Body of pancreas (tissue), 4 donors: ENCODE measurements at regions not wholly inside any gene's neighbourhood (a gene's known extent, or its start where the extent isn't known, plus 50 kb on each side); places are given as distances from the start of the nearest gene placed in this dataset.

Experiments
- ATAC-seq: fragments of 150-250 bp; one replicate; pipeline ENCODE4 v1.9.1; 2016
- DNase-seq, 4 donors: peaks; one replicate each; pipeline ENCODE4 v3.0.0-alpha.2; 2019
- H3K27ac ChIP-seq, 4 donors: fragments of 200-600 bp; sonication (generic); 1 replicate in 3 of 4; 2 replicates in 1 of 4; pipeline versions ENCODE4 v1.5.1 to v1.6.1; 2016 to 2019; ENCODE audit warnings: mild to moderate bottlenecking in 1 of 4, mixed read lengths in 1 of 4, moderate library complexity in 1 of 4
- H3K27me3 ChIP-seq, 2 donors: fragments of 200-600 bp; sonication (generic); one replicate each; pipeline ENCODE4 v1.6.0; 2016; ENCODE audit warnings: mild to moderate bottlenecking in 1 of 2
- H3K36me3 ChIP-seq, 2 donors: fragments of 200-600 bp; sonication (generic); replicated peaks in 1 of 2; 2 replicates each; pipeline ENCODE4 v1.5.1; 2016; ENCODE audit warnings: low read depth in 2 of 2; ENCODE audit not compliant: insufficient read depth in 1 of 2
- H3K4me1 ChIP-seq: fragments of 200-600 bp; sonication (generic); one replicate; pipeline ENCODE4 v1.6.0; 2016
- H3K4me3 ChIP-seq, 2 donors: fragments of 200-600 bp; sonication (generic); 1 replicate in 1 of 2; 2 replicates in 1 of 2; pipeline ENCODE4 v1.5.1; 2016 to 2019
- H3K9me3 ChIP-seq, 3 donors: fragments of 200-600 bp; sonication (generic); 1 replicate in 2 of 3; 2 replicates in 1 of 3; pipeline ENCODE4 v1.5.1; 2016
- POLR2A ChIP-seq, 3 donors: fragments of 450-650 bp; IDR thresholded peaks; one replicate each; pipeline ENCODE4 v1.6.1; 2016; ENCODE audit warnings: antibody characterized with exemption in 3 of 3, mild to moderate bottlenecking in 2 of 3
- WGBS, 2 donors: methylation state at CpG; one replicate each; pipeline ENCODE4 v1.1.5; 2017; 5-methylcytosine and 5-hydroxymethylcytosine counted together
- intact Hi-C: fragments of 100-400 bp; cut with DNase I; formaldehyde crosslinking; loops from one replicate; pipeline ENCODE4 v1.15.1; 2023
- TF ChIP-seq, protein P1 (sequence below), 7 experiments: fragments of 450-650 bp in 4 of 7; fragments of 200-600 bp in 3 of 7; sonication (generic) in 3 of 7; IDR thresholded peaks; one replicate each; pipeline ENCODE4 v1.5.1; 2016 to 2019; ENCODE audit warnings: antibody characterized with exemption in 7 of 7

DNA sequence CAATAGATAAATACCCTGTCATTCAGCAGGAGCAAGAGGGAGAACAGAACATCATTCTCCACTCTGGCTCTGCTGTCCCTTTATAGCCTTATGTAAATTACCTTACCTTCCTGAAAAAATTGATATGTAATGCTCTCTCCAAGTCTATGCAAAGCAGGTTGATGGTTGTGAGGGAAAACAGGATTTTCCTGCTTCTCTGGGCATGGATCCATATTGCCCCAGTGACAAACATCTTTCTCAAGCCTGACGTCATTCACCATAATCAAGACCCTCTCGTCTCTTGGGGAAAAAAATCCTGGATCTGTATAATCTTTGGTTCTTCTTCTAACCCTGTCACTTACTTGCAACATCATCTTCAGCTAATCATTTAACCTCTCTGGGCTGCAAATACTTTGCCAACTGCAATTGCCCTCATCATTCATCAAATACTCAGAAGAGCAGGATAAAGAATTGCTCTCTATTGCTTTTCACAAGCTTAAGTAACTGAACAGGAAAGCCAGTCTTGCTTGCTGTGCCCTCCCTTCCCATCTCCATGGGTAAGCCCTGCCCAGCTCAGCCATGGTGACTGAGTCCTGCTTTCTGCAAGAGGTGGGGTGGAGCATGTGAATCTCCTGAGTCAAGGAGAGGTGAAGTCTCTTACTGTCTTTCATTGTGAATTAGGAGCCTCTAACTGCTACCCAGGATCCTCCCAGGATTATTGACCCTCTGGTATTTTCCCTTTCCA lies 123.7 kb upstream of the KLF7 start:
- ATAC-seq: no peak
- H3K4me3 ChIP-seq: no peak overlapping the region
- intact Hi-C loops: no loop called here
- H3K27ac ChIP-seq: no peak overlapping the region
- no peak for TF ChIP-seq POLR2A (IDR thresholded peaks at IDR 0.05)
- TF ChIP-seq, protein P1, sequence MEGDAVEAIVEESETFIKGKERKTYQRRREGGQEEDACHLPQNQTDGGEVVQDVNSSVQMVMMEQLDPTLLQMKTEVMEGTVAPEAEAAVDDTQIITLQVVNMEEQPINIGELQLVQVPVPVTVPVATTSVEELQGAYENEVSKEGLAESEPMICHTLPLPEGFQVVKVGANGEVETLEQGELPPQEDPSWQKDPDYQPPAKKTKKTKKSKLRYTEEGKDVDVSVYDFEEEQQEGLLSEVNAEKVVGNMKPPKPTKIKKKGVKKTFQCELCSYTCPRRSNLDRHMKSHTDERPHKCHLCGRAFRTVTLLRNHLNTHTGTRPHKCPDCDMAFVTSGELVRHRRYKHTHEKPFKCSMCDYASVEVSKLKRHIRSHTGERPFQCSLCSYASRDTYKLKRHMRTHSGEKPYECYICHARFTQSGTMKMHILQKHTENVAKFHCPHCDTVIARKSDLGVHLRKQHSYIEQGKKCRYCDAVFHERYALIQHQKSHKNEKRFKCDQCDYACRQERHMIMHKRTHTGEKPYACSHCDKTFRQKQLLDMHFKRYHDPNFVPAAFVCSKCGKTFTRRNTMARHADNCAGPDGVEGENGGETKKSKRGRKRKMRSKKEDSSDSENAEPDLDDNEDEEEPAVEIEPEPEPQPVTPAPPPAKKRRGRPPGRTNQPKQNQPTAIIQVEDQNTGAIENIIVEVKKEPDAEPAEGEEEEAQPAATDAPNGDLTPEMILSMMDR (IDR thresholded peaks at IDR 0.05): no peak
- H3K36me3 ChIP-seq: no peaks in the 10 kb centered on the region
- H3K27me3 ChIP-seq: no peaks in the 10 kb centered on the region
- no peaks in the 10 kb centered on the region for H3K4me1 ChIP-seq
- no peak for DNase-seq
- H3K9me3 ChIP-seq: no peaks in the 10 kb centered on the region
- 14 to 16% methylated on average over 2 of the region's 2 CpGs for WGBS, 2 donors

DNA sequence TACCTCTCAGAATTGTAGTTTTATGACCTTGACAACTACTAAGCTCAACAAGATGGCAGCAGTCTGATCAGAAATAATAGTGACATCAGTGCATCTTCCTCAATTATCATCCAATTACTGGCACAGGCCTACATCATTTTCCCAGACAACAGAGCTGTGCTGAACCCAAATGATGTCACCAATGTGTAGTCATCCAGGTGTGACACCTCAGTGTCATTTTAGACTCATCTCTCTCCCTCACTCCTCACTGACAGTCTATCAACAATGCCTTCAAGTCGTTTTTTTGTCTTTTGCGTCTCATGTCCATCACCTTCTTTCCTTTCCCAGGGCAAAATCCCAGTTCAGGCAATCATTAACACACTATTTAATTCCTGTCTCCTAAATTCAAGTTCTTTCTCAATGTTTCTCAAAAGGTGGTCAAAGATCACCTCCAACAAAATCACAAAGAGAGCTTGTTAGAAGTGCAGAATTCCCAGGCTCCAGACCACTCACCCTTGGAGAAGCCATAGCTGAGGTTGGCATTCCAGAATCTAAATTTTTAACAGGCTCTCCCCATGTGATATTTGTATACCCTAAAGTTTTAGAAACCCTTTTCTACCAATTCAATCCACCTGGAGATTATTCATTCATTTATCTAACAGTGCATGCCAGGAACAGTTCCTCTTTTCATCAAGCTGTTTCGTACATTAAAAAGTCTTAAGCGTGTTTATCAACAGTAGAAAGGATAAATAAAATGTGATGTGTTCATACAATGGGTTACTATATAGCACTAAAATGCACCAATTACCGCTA lies 125.3 kb upstream of the KLF7 start:
- Histone ChIP-seq H3K9me3 (no peaks in the 10 kb centered on the region), H3K27ac (no peak overlapping the region), H3K36me3 (no peaks in the 10 kb centered on the region), H3K27me3 (no peaks in the 10 kb centered on the region), H3K4me3 (no peak overlapping the region), H3K4me1 (no peaks in the 10 kb centered on the region)
- intact Hi-C loops: no loop called here
- WGBS, 2 donors: 54 to 72% methylated on average over 5 of the region's 5 CpGs
- no peak for ATAC-seq
- TF ChIP-seq, protein P1 (IDR thresholded peaks at IDR 0.05): no peak
- TF ChIP-seq POLR2A (IDR thresholded peaks at IDR 0.05): no peak
- no peak for DNase-seq

DNA sequence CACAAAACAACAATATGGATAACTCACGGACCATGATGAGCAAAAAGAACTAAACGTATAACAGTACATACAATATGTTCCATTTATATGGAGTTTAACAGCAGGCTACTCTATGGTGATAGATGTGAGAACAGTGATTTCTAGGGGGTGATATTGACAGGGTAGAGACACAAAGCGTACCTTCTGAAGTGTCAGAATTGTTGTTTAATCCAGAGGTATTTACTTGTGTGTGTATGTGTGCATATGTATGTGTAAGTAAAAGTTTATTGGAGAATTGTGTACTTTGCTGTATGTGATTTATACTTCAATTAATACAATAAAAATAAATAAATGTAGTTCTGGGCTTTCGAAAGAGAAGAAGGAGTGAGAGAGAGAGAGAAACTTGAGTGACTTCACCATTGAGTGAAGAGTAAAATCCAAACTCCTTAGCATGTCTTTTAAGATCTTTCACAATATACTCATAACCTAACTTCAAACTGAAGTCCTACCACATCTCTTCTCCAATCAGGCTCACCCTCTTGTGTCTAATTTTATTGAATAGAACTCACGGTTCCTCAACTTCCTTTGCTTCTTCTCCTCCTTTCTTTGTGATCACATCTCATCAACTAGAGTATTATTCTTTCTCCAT lies 126.0 kb upstream of the KLF7 start:
- Histone ChIP-seq H3K4me1 (no peaks in the 10 kb centered on the region), H3K4me3 (no peak overlapping the region), H3K9me3 (no peaks in the 10 kb centered on the region), H3K27me3 (no peaks in the 10 kb centered on the region), H3K27ac (no peak overlapping the region), H3K36me3 (no peaks in the 10 kb centered on the region)
- DNase-seq: no peak
- ATAC-seq: no peak
- intact Hi-C loops: no loop called here
- 67% methylated on average over 5 of the region's 5 CpGs for whole genome bisulfite sequencing, 2 donors
- TF ChIP-seq POLR2A (IDR thresholded peaks at IDR 0.05): no peak
- TF ChIP-seq, protein P1 (IDR thresholded peaks at IDR 0.05): no peak

DNA sequence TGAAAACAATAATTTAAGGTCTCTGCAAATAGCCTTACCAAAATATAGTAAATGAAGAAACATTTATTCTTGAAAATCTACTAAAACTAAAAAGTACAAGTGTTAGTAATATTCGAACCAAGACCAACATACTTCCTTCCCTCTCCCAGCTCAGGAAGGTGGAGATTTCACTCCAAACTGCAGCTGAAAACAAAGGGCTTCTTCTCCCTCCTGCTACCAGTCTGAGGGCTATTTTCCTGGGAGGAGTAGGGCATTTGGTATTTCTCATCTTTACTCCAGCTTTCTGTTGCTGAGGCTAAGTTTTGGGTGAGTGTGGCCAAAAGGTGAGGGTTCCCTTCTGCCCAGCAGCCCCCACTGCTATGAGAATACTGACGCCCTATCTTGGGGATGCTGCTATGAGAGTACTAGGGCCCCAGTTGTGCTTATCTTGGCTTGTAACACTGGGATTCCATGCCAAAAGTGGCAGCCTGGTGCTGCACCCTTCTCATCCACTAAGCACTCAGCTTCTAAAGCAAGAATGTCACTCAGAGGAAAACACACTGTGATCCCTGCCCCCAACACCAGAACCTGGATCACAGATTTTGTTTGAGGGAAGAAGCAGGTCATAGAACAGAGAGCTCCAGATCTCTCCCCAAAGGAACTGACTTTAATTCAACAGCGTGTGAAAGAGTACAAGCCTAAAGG lies 130.7 kb upstream of the KLF7 start:
- H3K36me3 ChIP-seq: no peaks in the 10 kb centered on the region
- no peak overlapping the region for H3K27ac ChIP-seq
- intact Hi-C loops: no loop called here
- no peaks in the 10 kb centered on the region for H3K9me3 ChIP-seq
- TF ChIP-seq POLR2A (IDR thresholded peaks at IDR 0.05): no peak
- TF ChIP-seq, protein P1 (IDR thresholded peaks at IDR 0.05): no peak
- 44 to 46% methylated on average over 3 of the region's 3 CpGs for WGBS, 2 donors
- no peak for ATAC-seq
- no peak for DNase-seq
- H3K4me3 ChIP-seq: no peak overlapping the region
- H3K27me3 ChIP-seq: no peaks in the 10 kb centered on the region
- H3K4me1 ChIP-seq: no peaks in the 10 kb centered on the region
